ENCODE measurements at regions not wholly inside any gene's neighbourhood (a gene's known extent, or its start where the extent isn't known, plus 50 kb on each side); places are given as distances from the start of the nearest gene placed in this dataset.

DNA sequence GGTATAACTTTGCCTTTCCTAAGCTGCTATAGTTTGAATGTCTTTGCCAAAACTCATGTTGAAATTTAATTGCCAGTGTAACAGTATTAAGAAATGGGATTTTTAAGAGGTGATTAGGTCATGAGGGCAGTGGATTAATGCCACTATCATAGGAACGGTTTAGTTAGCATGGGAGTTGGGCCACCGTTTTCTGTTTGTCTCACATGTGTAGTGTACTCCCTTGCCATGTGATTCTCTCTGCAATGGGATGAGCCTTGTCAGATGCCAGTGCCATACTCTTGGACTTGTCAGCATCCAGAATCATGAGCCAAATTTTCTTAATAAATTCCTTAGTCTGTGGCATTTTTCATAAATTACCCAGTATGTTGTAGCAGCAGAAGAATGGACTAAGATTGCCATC lies 388.9 kb upstream of the RGPD4 start:
- TF ChIP-seq, protein P1, sequence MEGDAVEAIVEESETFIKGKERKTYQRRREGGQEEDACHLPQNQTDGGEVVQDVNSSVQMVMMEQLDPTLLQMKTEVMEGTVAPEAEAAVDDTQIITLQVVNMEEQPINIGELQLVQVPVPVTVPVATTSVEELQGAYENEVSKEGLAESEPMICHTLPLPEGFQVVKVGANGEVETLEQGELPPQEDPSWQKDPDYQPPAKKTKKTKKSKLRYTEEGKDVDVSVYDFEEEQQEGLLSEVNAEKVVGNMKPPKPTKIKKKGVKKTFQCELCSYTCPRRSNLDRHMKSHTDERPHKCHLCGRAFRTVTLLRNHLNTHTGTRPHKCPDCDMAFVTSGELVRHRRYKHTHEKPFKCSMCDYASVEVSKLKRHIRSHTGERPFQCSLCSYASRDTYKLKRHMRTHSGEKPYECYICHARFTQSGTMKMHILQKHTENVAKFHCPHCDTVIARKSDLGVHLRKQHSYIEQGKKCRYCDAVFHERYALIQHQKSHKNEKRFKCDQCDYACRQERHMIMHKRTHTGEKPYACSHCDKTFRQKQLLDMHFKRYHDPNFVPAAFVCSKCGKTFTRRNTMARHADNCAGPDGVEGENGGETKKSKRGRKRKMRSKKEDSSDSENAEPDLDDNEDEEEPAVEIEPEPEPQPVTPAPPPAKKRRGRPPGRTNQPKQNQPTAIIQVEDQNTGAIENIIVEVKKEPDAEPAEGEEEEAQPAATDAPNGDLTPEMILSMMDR (conservative IDR thresholded peaks at IDR 0.05; ENCODE audit: low read depth, low read length) = no peak
- TF ChIP-seq EZH2 (IDR thresholded peaks at IDR 0.05; ENCODE audit: borderline replicate concordance, low read depth, low read length, poor library complexity, severe bottlenecking) = no peak

Data from A673 (cell line).